Astrocyte of the cerebellum (primary cell): ENCODE measurements at regions not wholly inside any gene's neighbourhood (a gene's known extent, or its start where the extent isn't known, plus 50 kb on each side); places are given as distances from the start of the nearest gene placed in this dataset.

ENCODE experiments used
- DNase-seq: peaks from one replicate; pipeline ENCODE4 v3.0.0-alpha.2; 2011; ENCODE audit warnings: low read depth
- H3K4me3 ChIP-seq: 2 replicates; pipeline ENCODE4 v1.5.1; 2011; ENCODE audit warnings: mild to moderate bottlenecking, low read depth, low read length, moderate library complexity
- in situ Hi-C: cut with HindIII; loops from 2 replicates; pipeline ENCODE4 v1.10.0; 2017; ENCODE audit warnings: low sequenced_read_pairs
- TF ChIP-seq, protein P1 (sequence below): IDR thresholded peaks from 2 replicates; pipeline ENCODE4 v1.5.1; 2012; ENCODE audit warnings: low read length, low read depth, moderate library complexity, mild to moderate bottlenecking; ENCODE audit errors: missing control alignments

DNA sequence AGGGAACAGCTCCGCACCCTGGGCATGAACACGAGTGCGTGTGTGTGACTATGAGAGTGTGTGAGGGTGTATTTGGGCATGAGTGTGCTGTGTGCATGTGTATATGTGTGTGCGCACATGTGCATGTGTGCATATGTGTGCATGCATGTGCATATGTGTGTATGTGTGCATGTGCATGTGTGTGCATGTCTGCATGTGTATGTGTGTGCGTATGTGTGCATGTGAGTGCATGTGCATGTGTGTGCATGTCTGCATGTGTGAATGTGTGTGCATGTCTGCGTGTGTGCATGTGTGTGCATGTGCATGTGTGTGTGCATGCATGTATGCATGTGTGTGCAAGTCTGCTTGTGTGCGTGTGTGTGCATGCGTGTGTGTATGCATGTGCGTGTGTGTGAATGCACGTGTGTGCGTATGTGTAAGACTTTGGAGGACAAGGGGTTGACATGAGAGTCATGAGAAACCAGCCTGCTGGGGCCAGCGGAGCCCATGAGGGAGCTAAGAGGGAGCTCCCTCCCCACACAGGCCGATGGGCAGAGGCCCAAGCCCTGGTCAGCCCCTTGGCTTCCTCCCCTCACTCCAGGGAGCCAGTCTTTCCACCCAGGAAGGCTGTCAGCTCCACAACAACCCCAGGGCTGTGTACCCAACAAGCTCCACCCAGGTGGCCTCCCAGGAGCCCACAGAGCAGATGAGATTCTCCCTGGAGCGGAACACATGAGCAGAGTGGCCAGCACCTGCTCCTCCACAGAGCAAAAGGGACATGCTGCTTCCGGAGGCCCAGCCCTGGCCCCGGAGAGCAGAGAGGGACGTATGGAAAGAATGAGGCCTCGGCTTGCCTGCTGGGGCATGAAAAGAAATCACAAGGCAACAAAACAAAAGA is 142.5 kb upstream of the PPP2R2D start:
- TF ChIP-seq, protein P1, sequence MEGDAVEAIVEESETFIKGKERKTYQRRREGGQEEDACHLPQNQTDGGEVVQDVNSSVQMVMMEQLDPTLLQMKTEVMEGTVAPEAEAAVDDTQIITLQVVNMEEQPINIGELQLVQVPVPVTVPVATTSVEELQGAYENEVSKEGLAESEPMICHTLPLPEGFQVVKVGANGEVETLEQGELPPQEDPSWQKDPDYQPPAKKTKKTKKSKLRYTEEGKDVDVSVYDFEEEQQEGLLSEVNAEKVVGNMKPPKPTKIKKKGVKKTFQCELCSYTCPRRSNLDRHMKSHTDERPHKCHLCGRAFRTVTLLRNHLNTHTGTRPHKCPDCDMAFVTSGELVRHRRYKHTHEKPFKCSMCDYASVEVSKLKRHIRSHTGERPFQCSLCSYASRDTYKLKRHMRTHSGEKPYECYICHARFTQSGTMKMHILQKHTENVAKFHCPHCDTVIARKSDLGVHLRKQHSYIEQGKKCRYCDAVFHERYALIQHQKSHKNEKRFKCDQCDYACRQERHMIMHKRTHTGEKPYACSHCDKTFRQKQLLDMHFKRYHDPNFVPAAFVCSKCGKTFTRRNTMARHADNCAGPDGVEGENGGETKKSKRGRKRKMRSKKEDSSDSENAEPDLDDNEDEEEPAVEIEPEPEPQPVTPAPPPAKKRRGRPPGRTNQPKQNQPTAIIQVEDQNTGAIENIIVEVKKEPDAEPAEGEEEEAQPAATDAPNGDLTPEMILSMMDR = no peak
- DNase-seq = no peak
- in situ Hi-C loops = no loop called here
- H3K4me3 ChIP-seq = no peak overlapping the region

DNA sequence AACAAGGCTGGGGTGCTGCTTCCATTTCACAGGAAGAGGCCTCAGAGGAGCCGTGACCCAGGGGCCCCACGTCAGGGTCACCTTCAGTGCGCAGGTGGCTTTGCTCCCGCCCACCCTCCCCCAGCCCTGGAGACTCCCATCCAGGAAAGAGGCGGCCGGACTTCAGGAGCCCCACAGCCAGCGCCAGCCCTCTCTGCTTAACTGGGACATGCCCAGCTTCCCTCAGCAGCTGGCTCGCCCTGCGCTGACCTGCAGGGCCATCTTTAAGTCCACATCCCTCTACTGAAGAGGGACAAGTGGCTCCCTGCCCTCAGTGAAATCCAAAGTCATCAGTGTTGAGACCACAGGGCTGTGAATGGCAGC is 141.9 kb upstream of the PPP2R2D start:
- no peak overlapping the region for H3K4me3 ChIP-seq
- in situ Hi-C loops = no loop called here
- no peak for DNase-seq
- TF ChIP-seq, protein P1 = no peak

DNA sequence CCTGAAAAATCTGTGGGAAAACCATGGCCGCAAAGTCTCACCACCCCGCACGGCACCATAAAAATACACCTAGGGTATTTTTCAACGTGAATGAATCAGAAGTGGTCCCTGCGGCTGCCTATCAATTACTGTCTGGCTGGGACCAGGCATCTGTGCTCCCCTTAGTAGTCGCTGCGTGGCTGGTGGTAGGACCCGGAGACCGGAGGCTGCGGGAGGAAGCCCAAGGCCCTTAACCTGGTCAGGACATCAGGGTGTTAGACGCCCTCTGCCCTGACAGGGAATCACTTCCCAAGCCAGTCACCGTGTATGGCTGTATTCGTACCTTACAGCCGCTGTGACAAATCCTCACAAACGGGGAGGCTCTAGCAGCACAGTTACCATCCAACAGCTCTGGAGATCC is 141.5 kb upstream of the PPP2R2D start:
- DNase-seq = no peak
- in situ Hi-C loops = no loop called here
- no peak overlapping the region for H3K4me3 ChIP-seq
- TF ChIP-seq, protein P1 = no peak

DNA sequence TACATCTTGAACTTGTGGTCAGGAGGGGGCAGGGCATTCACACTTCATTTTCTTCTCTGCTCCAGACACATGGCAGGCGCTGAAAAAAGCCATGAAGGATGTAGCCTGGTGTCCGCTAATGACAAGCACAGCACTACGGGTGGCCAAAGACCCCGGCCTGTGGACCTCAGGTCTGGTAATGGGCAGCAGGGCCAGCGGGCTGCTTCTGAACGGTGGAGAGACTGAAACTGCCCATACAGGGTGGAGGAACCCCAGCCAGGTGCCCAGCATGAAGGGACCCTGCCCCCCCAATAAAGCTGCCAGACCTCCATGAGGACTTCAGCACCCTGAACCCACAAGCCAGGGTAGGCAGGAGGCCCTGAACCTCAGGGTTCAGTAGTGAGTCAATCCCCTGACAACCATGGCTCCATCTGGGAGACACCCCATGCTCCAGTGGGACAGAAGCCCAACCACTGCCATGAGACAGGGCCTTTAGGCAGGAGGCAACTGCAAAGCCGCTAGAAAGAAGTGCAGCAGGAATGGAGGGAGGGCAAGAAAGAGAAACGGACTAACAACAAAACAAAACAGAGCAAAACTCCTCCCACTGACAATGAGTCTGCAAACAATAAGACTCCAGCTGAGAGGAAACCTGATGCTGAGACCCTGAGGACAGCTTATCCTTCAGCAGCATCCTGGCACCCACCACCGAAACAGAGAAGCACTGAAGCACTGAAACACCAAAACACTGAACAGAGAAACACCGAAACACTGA is 140.2 kb upstream of the PPP2R2D start:
- DNase-seq = no peak
- in situ Hi-C loops = no loop called here
- TF ChIP-seq, protein P1 = no peak
- H3K4me3 ChIP-seq = no peak overlapping the region

DNA sequence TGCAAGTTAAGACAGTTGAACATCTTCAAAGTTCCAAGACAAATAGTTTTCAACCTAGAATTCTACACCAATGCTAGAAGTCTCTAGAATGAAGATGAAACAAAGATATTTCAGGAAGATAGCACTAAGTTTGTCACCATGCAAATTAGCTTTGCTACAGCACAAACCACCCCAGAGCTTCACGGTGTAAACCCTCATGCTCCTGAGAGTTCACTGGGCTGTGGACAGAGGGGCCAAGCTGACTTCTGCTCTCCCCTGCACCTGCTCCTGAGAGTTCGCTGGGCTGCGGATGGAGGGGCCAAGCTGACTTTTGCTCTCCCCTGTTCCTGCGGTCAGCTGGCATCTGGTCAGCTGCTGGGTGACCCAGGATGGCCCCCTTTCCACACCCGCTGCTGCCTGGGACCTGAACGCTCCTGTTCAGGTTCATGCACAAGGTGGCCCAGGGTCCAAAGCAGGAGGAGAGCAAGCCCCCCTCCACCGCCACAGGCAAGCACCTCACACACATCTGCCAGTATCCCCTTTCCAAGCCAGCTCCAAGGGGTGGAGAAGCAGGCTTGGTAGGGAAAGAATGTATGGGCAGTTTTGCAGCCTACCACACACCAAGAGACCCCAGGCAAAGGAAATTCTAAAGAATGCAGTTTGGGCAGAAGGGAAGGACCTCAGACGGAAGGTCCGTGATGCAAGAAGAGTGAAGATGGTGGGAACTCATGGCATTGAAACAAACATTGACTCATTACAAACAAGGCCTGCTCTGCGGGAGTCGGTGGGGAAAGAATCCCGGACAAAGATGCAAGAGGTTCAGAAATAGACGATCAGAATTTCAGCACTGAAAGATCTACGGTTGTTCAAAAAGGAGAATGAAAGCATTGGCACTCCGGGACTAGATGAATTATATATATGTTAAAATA is 137.8 kb upstream of the PPP2R2D start:
- in situ Hi-C loops = no loop called here
- no peak for DNase-seq
- no peak overlapping the region for H3K4me3 ChIP-seq
- TF ChIP-seq, protein P1 = no peak

DNA sequence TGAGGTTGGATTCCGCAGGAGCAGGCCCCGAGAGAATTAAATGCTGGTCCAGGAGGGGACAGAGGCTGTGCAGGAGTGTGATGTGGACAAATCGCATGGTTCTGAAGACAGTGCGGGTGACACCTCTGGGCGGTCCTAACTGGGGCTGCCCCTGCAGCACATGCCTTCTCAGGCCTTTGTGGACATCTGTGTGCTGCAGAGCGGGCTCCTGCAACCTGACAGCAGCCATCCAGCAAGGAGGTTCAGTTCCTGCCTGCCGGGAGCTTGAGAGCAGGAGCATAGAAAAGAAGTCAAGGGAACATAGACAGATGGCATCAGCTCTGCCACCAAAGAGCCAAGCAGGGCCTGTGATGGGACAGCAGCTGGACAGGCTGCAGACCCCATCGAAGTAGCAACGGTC is 135.9 kb upstream of the PPP2R2D start:
- in situ Hi-C loops = no loop called here
- TF ChIP-seq, protein P1 = no peak
- no peak overlapping the region for H3K4me3 ChIP-seq
- DNase-seq = no peak
